CD14-positive monocyte (primary cell): ENCODE measurements at regions not wholly inside any gene's neighbourhood (a gene's known extent, or its start where the extent isn't known, plus 50 kb on each side); places are given as distances from the start of the nearest gene placed in this dataset.

ENCODE experiments used
- DNase-seq, 3 donors: peaks; one replicate each; pipeline ENCODE4 v3.0.0-alpha.2; 2011 to 2022
- H2AFZ ChIP-seq: 2 replicates; pipeline ENCODE4 v1.6.0; 2012; ENCODE audit warnings: mild to moderate bottlenecking, low read depth, low read length, inconsistent platforms; ENCODE audit not compliant: insufficient read depth, poor library complexity, severe bottlenecking
- H3K27ac ChIP-seq, 2 donors: 1 replicate in 1 of 2; 2 replicates in 1 of 2; pipeline ENCODE4 v1.5.1; 2012 to 2013; ENCODE audit warnings: low read length in 2 of 2, control low read depth in 1 of 2, inconsistent platforms in 1 of 2, low read depth in 1 of 2, mild to moderate bottlenecking in 1 of 2
- H3K27me3 ChIP-seq, 2 donors: one replicate each; pipeline versions ENCODE4 v1.6.0 to v1.6.1; 2011 to 2013; ENCODE audit warnings: low read length in 2 of 2; ENCODE audit not compliant: control insufficient read depth in 2 of 2, insufficient read depth in 2 of 2
- H3K36me3 ChIP-seq, 2 donors: replicated peaks in 1 of 2; 1 replicate in 1 of 2; 2 replicates in 1 of 2; pipeline versions ENCODE4 v1.5.1 to v1.6.1; 2012 to 2013; ENCODE audit warnings: low read length in 2 of 2, control low read depth in 1 of 2, inconsistent platforms in 1 of 2, mild to moderate bottlenecking in 1 of 2; ENCODE audit not compliant: insufficient read depth in 2 of 2, control insufficient read depth in 1 of 2
- H3K4me1 ChIP-seq, 2 donors: 1 replicate in 1 of 2; 2 replicates in 1 of 2; pipeline versions ENCODE4 v1.5.1 to v1.6.1; 2012 to 2013; ENCODE audit warnings: low read length in 2 of 2, control low read depth in 1 of 2, inconsistent platforms in 1 of 2, mild to moderate bottlenecking in 1 of 2, moderate library complexity in 1 of 2; ENCODE audit not compliant: insufficient read depth in 2 of 2, control insufficient read depth in 1 of 2
- H3K4me2 ChIP-seq: replicated peaks from 2 replicates; pipeline ENCODE3; 2012; ENCODE audit warnings: low read length, moderate library complexity, mild to moderate bottlenecking; ENCODE audit not compliant: poor library complexity, severe bottlenecking; ENCODE audit errors: extremely low read depth
- H3K4me3 ChIP-seq, 3 experiments: fragments of 200-600 bp in 1 of 3; sonication (generic) in 1 of 3; replicated peaks in 1 of 3; 1 replicate in 2 of 3; 2 replicates in 1 of 3; pipeline ENCODE4 v1.5.1; 2011 to 2013; ENCODE audit warnings: low read length in 3 of 3, mild to moderate bottlenecking in 3 of 3, control low read depth in 2 of 3, low read depth in 2 of 3, inconsistent platforms in 1 of 3, moderate library complexity in 1 of 3
- H3K79me2 ChIP-seq: 2 replicates; pipeline ENCODE4 v1.6.0; 2012; ENCODE audit warnings: mild to moderate bottlenecking, control low read depth, inconsistent platforms, low read length, moderate library complexity; ENCODE audit not compliant: insufficient read depth
- H3K9ac ChIP-seq: 2 replicates; pipeline ENCODE4 v1.6.0; 2017; ENCODE audit warnings: low read length, mild to moderate bottlenecking; ENCODE audit not compliant: insufficient read depth, poor library complexity, severe bottlenecking
- H3K9me3 ChIP-seq, 2 donors: replicated peaks in 1 of 2; 1 replicate in 1 of 2; 2 replicates in 1 of 2; pipeline versions ENCODE4 v1.5.1 to v1.6.1; 2012 to 2013; ENCODE audit warnings: low read length in 2 of 2, control low read depth in 1 of 2; ENCODE audit not compliant: control insufficient read depth in 1 of 2, insufficient read depth in 1 of 2
- H4K20me1 ChIP-seq: 2 replicates; pipeline ENCODE4 v1.6.0; 2012; ENCODE audit warnings: mild to moderate bottlenecking, low read length, control low read depth, moderate library complexity; ENCODE audit not compliant: insufficient read depth
- H3K27ac Mint-ChIP-seq, 7 donors: one replicate each; pipeline ENCODE4 v1.8.0; 2020; ENCODE audit warnings: mild to moderate bottlenecking in 7 of 7, mixed read lengths in 7 of 7, moderate library complexity in 6 of 7, inconsistent platforms in 2 of 7
- H3K27me3 Mint-ChIP-seq, 3 donors: one replicate each; pipeline ENCODE4 v1.8.0; 2021 to 2022; ENCODE audit warnings: low read depth in 3 of 3, mild to moderate bottlenecking in 3 of 3, mixed read lengths in 3 of 3, moderate library complexity in 3 of 3, inconsistent platforms in 1 of 3
- H3K36me3 Mint-ChIP-seq, 2 donors: one replicate each; pipeline ENCODE4 v1.8.0; 2020; ENCODE audit warnings: mixed read lengths in 2 of 2, inconsistent platforms in 1 of 2, mild to moderate bottlenecking in 1 of 2
- H3K4me1 Mint-ChIP-seq: one replicate; pipeline ENCODE4 v1.8.0; 2020; ENCODE audit warnings: mild to moderate bottlenecking, mixed read lengths
- H3K4me3 Mint-ChIP-seq, 2 donors: one replicate each; pipeline ENCODE4 v1.8.0; 2020; ENCODE audit warnings: mild to moderate bottlenecking in 2 of 2, mixed read lengths in 2 of 2, moderate library complexity in 1 of 2
- H3K9me3 Mint-ChIP-seq, 7 donors: one replicate each; pipeline ENCODE4 v1.8.0; 2020 to 2022; ENCODE audit warnings: mixed read lengths in 7 of 7, mild to moderate bottlenecking in 6 of 7, moderate library complexity in 6 of 7, inconsistent platforms in 2 of 7
- CTCF ChIP-seq: fragments of 200-600 bp; IDR thresholded peaks from one replicate; pipeline ENCODE4 v1.8.0; 2022; ENCODE audit warnings: antibody characterized with exemption, mild to moderate bottlenecking
- WGBS: methylation state at CpG from one replicate; pipeline ENCODE4 v1.1.5; 2013; ENCODE audit warnings: missing lambda C conversion rate; ENCODE audit not compliant: insufficient coverage; 5-methylcytosine and 5-hydroxymethylcytosine counted together
- intact Hi-C, 2 donors: fragments of 100-400 bp; cut with micrococcal nuclease; formaldehyde crosslinking; loops; one replicate each; pipeline versions ENCODE4 v1.15.0 to v1.15.1; 2023

GRCh38 chr9:96062854-96063253 is 187.4 kb downstream of the ERCC6L2 start:
- intact Hi-C loops: no loop called here
- Mint-ChIP-seq H3K4me3 (no peak overlapping the region), H3K27me3 (peaks cover 0 to 2% (median 0%) of the 10 kb centered on the region in 3 donors), H3K27ac (peak overlapping the region in 4 of 7 donors; percentile 7 to 52 (median 42)), H3K4me1 (peaks cover 34% of the 10 kb centered on the region), H3K9me3 (peaks cover 0 to 2% (median 0%) of the 10 kb centered on the region in 7 donors), H3K36me3 (no peaks in the 10 kb centered on the region)
- peaks cover 22 to 28% of the 10 kb centered on the region in 2 donors for H3K4me1 ChIP-seq
- no peaks in the 10 kb centered on the region for H3K9me3 ChIP-seq
- TF ChIP-seq CTCF: no peak
- H3K9ac ChIP-seq: no peak overlapping the region
- H3K4me2 ChIP-seq: no peak overlapping the region
- H3K27me3 ChIP-seq: no peaks in the 10 kb centered on the region
- H3K27ac ChIP-seq: no peak overlapping the region
- no peak overlapping the region for H2AFZ ChIP-seq
- H3K36me3 ChIP-seq: no peaks in the 10 kb centered on the region
- no peak for DNase-seq
- H4K20me1 ChIP-seq: no peaks in the 10 kb centered on the region
- no peaks in the 10 kb centered on the region for H3K79me2 ChIP-seq
- no CpG with 5 or more reads among the region's 3 CpGs for WGBS
- no peak overlapping the region for H3K4me3 ChIP-seq

GRCh38 chr9:96062031-96062430 is 186.5 kb downstream of the ERCC6L2 start:
- peak overlapping the region; percentile 75 to 91 (median 88) for H3K27ac Mint-ChIP-seq
- WGBS: no CpG with 5 or more reads among the region's 4 CpGs
- no peaks in the 10 kb centered on the region for H3K36me3 Mint-ChIP-seq
- H3K4me1 Mint-ChIP-seq: peaks cover 34% of the 10 kb centered on the region
- Histone ChIP-seq H3K27me3 (no peaks in the 10 kb centered on the region), H3K36me3 (no peaks in the 10 kb centered on the region), H3K9me3 (no peaks in the 10 kb centered on the region), H3K79me2 (no peaks in the 10 kb centered on the region), H3K4me3 (peak overlapping the region; percentile 17 to 69 (median 38)), H3K27ac (peak overlapping the region; percentile 61 to 85), H3K4me2 (peak overlapping the region; percentile 80), H3K9ac (peak overlapping the region; percentile 24), H2AFZ (peak overlapping the region; percentile 76), H3K4me1 (peaks cover 22 to 28% of the 10 kb centered on the region in 2 donors), H4K20me1 (no peaks in the 10 kb centered on the region)
- peak overlapping the region; percentile 60 to 85 for H3K4me3 Mint-ChIP-seq
- H3K9me3 Mint-ChIP-seq: peaks cover 0 to 2% (median 0%) of the 10 kb centered on the region in 7 donors
- peaks cover 0 to 2% (median 0%) of the 10 kb centered on the region in 3 donors for H3K27me3 Mint-ChIP-seq
- intact Hi-C loops: no loop called here
- no peak for TF ChIP-seq CTCF
- DNase-seq: peak; percentile 49 to 59 (median 51)
